Suppressor macrophage treated with lipopolysaccharide for 1 hour (primary cell): ENCODE measurements at regions not wholly inside any gene's neighbourhood (a gene's known extent, or its start where the extent isn't known, plus 50 kb on each side); places are given as distances from the start of the nearest gene placed in this dataset.

Experiments
- DNase-seq, 3 donors: peaks; one replicate each; pipeline ENCODE4 v3.0.0-alpha.2; 2020 to 2022

DNA sequence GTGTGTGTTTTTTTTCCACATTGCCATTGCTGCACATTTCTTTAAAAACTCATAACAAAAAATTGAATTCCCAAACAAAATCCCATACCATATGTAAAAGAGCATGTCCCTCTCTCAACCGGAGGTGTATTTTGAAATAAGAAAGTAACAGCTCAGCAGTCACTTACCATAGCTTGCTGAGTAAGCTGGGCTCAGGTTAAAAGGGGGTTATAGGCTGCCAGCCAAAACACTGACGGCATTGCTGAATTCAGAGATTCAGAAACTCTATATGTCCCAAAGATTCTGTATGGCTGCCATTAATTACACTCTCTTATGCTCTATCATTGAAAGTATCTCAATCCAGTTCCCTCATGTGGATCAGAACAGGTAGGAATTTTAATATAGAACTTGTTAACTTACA lies 276.0 kb downstream of the FOXG1 start:
- no peak for DNase-seq

DNA sequence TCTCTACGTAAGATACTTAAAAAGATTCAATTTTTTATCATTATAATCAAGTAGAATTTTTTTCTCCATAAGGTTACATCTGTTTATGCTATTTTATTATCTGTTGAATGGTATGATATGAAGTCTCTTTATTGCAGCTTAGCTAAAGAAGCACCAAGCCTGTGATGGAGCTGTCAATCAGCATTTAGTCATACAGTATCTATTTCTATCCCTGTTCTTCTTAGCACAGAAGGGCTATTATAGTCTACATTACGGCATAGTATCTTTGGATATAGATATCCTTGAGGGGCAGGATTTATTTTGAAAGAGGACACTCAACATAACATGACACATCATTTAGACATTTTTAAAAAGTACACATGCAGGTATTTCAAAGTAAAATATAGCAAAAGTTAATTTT lies 277.1 kb downstream of the FOXG1 start:
- no peak for DNase-seq

DNA sequence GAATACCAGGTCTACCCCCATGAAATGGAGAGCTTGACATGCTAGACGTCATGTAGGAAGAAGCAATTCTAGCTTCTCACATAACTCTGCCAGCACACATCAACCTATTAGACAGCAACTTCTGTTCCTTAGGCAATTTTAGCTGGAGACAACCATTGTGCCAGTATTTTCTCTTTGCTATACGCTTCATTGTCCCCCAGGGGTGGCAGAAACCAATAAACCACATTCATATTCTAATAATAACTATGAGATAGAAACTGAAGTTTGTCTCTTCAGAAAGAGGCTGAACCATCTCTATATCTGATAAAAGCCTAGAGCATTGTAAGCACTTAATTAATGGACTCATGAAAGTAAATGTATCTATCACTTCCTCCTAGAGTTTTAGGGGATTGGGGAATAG lies 278.6 kb downstream of the FOXG1 start:
- DNase-seq, result no peak

DNA sequence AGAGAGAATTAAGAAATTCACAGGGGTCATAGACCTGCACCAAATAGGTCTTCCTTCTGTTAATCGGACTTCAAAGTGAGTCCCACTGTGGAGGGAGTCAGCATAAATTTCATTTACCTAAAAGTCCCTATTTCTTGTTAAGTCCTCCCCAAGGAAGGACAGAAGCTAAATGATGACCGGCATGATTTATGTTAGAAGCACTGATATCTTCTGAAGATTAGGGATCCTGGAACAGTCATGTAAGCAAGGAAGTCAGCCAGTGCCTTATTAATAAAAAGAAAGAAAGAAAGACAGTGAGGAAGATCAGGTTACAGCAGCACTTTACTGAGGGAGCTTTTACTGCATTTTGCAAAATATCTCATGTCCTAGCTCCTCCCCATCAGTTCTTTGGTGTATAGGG lies 287.5 kb downstream of the FOXG1 start:
- no peak for DNase-seq

DNA sequence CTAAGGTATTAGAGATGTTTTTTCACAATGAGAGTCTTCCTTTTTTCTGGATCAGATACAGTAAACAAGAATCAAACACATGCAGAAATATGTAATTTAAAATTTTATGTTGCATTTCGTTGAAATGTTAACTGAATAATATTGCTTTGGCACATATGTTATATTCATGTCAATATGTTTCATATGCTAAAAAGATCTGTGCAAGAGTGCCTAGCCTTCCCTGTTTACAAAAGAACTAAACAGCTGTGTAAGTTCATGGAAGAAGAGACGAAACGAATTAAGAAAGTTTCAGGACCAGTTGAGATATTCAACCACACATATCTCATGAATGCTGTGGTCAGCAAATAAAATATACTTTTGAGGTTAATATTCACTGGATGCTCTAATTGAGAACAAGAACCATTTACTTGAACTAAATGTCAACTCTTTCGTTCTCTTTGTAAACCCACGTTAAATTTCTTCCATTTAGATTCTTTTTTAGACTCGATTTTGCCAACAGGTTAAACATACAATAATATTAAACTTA lies 289.5 kb downstream of the FOXG1 start:
- no peak for DNase-seq

DNA sequence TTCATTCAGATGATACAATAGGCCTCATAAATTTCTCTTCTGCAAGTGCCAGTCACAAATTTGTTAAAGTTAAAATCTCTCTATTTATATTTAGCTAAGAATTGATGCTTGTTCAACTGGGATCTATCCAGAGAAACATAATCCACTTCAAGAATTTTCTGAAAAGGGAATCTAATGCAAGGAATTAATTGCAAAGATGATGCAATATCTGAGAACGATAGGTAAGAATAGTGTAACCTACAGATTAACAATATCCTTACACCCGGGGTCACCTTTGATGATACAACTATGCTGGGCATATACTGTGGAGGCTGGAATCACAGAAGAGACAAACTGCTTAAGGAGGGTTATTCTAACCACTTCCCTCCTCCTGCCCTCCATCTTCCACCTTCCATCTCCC lies 295.1 kb downstream of the FOXG1 start:
- no peak for DNase-seq

DNA sequence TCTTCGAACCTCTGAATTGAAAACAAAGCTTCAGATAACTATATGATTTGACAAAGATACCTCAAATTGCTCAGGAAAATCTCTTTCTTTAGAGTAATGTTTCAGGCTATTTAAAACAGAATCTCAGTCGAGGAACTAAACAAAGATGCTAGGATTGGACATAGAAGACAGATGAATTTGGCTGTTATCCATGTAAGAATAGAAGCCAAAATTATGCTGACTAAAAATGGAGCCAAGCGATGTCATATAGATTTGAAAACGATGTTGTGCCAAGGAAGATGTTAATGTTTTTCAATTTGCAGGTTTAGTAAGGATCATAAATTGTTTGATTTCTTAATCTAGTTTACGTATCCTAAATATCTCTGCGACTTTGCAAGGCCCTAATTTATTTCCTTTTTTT lies 295.9 kb downstream of the FOXG1 start:
- no peak for DNase-seq

DNA sequence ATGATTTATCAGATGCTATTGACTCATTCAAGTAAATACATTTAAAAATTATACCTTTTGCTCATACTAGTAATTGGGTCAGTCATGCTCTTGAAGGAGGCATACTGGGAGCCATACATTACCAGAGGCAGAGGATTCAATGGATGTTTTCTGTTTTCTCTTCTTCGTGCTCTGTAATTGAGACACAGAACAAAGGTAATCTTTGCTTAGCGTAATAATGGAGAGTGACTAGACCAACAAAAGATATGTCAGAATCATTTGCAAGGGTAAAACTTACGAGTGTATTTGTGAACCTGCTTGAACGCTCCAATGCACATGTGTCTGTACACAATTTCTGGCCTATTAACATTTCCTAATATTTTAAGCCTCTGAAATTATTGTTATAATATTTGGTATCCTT lies 296.4 kb downstream of the FOXG1 start:
- DNase-seq, result no peak

DNA sequence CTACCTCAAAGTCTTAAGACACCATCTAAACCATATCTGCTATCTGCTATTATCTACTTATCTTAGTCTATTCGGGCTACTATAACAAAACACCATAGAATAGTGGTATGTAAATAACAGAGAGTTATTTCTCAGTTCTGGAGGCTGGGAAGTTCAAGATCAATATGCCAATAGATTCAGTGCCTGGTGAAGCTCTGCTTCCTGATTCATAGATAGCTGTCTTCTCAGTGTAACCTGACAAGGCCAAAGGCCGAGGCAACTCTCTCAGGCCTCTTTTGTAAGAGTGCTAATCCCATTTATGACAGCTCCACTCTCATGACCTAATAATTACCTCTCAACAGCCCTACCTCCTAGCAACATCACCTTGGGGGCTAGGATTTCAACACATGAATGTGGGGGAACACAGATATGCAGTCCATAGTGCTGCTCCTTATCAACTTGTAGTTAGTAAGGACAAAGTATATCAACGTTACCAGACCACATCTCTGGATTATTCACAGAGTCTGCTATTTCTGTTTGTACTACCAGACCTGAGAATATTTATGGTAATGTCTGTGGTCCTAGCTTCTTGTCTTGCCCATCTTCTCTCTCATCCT lies 297.8 kb downstream of the FOXG1 start:
- no peak for DNase-seq

DNA sequence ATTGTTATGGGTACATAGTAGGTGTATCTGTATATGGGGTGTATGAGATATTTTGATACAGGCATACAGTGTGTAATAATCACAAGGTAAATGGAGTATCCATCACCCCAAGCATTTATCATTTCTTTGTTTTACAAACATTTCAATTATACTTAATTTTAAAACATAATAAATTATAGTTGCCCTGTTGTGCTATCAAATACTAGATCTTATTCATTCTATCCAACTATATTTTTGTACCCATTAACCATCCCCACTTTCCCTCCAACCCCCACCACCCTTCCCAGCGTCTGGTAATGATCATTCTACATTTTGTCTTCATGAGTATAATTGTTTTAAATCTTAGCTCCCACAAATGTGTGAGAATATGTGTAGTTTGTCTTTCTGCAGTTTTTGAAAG lies 302.6 kb downstream of the FOXG1 start:
- no peak for DNase-seq

DNA sequence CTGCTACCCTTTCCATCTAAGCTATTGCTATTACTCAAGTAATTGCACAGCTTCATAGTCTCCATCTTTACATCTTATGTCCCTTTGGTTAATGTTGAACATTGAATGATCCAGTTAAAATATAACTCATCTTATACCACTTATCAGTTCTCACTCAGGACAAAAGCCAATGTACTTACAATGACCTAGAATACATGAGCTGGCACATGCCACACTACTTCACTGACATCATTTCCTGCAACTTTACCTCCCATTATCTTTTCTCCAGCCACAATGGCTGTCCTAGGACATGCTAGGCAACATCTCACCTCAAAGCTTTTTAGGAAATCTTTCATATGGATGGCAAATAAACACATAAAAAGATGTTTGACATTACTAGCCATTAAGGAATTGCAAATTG lies 309.2 kb downstream of the FOXG1 start:
- DNase-seq, result no peak

DNA sequence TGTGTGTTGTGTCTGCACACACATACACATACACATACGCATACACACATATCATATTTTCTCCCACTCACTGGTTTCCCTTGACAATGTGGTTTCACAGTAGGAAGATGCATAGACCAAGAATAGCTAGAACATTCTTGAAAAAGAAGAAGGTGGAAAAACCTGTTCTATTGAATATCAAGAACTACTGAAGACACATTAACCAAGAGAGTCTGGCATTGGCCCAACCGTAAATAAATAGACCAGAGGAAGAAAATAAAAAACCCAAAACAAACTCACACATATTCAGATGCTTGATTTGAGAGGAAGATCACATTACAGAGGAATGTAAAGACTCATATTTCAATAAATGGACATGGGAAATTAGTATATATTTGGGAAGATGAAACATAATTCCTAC lies 311.3 kb downstream of the FOXG1 start:
- DNase-seq, result no peak

DNA sequence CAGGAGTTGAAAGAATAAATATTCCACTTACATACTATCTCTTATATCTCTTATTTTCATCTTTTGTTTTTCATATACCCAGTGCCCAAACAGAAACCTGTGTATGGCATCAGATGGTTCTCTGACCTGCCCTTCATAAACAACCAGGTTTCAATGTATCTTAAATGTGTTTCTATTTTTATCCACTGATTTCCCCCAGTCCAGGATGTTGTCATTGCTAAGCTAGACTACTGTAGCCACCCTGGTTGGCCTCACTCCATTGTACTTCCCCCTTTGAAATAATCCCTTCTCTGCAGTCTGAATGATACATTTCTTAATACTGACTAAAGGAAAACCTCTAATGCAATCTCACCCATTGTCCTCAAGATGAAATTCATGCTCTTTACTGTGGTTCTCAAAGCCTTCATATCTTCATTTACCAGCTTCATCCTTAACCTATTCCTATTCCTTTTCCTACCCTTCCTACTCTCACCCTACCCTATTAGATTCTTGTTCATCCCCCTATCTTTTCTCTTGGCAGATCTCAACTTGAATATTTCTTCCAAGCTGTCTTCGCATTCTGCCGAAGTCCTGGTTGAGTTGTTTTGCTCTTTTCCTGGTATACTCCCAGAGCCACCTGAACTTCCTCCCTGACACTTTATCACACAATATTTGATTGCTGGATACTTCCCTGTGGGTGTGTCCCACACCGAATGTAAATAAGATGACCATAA lies 312.4 kb downstream of the FOXG1 start:
- DNase-seq, result no peak

DNA sequence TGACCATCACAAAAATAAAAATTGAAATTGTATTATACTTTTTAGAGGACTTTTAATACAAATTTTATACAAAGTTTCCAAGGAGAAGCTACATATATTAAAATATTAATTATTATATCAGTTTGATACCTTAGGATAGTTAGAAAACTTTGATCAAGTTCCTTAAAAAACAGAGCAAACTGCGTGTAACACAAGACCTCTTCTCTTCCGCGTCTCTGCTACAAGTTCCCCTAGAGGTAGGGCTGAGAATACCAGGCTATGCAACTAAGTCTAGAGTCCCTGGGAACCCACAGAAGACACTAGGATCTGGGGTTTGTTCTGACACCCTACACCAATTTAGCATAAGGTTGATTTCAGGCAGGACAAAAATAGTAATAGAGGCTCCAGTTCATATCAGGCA lies 319.0 kb downstream of the FOXG1 start:
- peak in 2 of 3 donors; percentile 0 to 1 for DNase-seq

DNA sequence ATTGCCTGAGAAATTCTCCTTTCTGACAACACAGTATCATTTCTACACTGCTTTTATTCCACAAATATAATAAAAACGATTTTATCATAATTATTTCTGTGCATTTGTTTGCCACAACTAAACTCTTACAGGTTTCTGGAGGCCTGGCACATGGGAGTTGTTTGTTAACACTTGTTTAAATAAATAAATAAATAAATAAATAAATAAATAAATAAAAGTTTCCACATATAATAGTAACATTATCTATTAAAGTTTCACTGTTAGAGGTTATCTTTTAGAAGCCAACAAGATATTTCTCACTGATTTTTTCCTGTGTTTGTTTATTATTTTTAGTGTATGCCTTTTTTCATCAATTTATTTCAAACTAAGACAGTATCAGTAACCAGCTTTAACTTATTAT lies 323.3 kb downstream of the FOXG1 start:
- no peak for DNase-seq

DNA sequence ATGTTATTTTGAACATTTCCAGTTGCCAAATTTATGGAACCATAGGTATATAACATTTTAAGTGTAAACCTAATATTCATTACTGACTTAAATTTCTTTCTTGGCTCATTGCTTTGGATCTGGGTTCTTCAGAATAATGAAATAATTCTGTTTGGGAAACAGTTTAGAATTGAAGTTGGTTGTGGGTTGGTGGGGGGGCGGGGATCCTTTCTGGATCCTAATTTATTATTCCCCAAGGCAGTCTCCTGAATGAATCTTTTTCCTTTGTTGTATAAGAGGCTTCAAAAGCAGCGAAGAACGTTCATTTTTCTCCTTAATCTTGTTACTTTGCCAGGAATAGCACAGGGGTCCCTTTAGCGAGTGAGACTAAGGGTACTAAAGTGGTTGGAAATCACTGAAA lies 325.5 kb downstream of the FOXG1 start:
- DNase-seq, result no peak

DNA sequence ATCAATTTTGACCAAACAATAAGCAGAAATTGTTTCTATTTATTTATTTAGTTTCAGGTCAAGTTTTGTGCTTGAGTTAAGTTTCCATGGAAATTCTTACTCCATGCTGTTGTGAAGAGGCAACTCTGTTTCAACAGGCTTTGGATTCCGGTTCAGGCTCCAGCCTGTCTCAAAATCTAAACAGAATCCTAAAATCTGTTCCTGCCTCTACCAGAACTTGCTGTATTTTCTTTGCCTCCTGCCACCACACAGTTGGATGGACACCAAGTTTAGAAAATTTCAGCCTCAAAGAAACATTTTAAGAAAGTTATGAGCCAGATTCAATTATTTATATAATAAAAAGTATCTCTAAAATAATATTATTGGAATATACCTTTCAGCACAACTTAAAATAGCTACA lies 330.9 kb downstream of the FOXG1 start:
- DNase-seq, result no peak

DNA sequence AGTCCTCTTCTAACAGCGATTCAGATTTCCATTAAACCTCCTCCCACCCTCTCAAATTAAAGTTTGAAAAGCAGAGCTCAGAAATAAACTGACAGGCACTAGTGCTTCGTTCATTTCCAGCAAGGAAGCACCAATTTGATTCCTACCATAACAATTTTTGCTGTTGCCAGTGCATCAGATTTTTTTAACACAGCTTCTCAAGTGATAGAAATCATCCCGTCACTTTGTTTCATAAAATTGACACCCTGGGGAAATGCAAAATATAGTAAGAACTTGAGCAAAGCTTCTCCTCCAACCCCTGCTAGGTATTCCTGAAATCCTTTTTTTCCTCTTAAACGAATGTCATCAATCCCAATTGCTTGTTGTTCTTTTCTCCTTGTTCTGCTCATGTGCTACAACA lies 332.1 kb downstream of the FOXG1 start:
- DNase-seq, result no peak

DNA sequence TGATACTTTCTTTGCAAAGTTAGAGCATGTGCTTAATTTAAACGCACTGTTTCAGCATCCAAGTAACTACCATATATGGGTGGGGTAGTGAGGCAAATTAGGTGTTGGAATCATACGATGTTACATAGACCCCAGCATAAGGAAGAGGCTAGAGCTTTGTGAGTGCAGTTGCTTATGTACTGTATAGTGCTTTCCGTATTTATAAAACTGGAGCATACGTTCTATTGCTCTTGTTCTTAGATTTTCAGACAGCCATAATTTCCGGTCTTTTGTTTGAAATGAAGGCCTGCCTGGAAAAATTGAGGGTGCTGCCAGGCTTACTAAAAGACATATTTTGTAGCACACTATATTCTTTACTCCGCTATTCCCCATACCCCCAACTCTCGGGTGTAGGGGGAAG lies 335.7 kb downstream of the FOXG1 start:
- DNase-seq, result no peak

DNA sequence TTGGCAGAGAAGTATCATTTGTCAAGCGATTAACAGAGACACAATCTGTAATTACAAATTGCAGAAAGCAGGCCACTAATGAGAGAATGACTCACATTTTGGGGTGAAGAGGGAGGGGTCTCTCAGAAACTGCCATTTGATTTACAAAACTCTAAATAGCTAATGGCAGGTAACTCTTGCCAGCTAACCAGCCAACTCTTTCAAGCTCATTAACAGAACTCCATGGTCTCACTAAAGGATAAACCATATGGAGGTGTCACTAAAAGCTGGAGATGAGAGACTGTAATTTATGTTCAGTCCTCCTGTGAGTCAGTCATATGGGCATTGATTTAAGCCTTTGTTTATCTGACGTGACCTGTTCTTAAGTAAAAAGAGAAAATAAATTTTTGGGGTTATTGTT lies 336.4 kb downstream of the FOXG1 start:
- no peak for DNase-seq

DNA sequence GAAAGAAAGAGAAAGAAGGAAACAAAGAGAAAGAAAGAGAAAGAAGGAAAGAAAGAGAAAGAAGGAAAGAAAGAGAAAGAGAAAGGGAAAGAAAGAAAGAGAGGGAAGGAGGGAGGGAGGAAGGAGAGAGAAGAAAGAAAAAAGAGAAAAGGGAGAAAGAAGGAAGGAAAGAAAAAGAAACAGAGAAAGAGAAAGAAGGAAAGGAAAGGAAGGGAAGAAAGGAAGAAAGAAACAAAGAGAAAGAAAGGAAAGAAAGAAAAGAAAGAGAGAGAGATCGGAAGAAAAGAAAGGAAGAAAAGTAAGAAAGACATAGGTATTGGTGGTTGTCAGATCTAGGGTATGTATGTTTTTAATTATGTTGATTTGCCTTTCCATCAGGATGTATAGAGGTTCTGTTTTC lies 342.3 kb downstream of the FOXG1 start:
- DNase-seq, result no peak

DNA sequence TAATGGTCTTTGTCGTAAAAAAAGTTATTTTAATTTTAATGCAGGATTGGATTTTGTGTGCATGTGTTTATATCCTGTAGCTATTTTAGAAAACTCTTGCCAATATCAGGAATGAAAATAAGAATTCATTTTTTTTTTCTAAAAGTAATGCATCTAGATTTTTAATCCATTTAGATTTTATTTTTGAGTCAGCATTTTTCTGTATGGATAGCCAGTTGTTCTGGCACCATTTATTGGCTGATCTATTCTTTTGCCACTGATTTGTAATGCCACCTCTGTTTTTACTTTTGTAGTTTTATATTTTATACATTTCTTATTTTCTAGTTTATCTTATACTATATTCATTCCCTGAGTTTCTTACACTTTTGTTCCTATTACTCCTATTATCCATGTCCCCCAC lies 343.0 kb downstream of the FOXG1 start:
- DNase-seq, result no peak

DNA sequence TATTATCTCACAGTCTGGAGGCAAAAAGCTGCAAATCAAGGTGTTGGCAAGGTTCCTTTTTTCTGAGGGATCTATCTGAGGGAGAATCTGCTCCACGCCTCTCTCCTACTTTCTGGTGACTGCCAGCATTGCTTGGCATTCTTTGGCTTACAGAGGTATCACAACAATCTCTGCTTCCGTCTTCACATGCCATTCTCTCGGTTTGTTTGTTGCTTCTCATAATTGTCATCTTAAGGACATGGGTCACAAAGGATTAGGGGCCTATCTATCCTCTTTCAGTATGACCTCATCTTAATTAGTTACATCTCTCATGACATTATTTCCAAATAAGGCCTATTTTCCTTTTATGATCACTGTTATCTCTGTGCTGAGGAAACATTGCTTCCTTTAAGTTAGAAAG lies 345.0 kb downstream of the FOXG1 start:
- DNase-seq, result no peak

DNA sequence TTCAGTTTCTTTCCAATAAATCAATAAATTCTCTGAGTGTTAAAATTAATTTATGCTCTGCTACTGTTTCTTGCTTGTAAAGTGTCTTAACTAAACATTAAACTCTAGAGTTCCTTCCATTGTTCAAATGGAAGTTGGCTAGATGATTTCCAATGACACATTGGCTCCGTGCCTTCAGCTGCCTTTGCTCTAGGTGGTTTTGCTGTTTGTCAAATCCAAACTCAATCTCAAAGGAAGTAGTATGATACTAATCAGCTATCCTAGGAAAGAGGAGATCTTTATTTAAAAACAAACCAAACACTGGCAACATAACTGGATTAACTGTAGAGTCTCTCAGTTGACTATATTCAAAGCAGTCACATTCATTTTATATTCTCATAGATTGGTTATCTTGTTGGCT lies 356.4 kb downstream of the FOXG1 start:
- DNase-seq, result no peak

DNA sequence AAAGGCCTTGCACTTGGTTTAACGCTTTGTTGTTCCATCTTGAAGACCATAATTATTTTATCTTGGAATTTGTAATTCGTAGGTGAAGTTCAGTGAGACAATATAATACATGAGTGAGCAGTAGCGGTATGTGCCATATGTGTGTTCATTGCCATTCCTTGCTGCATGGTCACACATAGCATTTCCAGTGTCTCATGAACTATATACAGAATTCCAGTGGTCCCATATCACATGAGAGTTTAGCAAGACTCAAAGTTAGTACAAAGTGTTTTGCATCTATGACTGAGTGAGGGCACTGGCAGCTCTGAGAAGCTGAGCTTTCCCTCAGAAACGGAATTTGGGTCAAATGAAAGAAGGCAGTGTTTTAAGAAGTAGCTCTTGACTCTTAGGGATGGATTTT lies 359.8 kb downstream of the FOXG1 start:
- no peak for DNase-seq
